ENCODE measurements at regions not wholly inside any gene's neighbourhood (a gene's known extent, or its start where the extent isn't known, plus 50 kb on each side); places are given as distances from the start of the nearest gene placed in this dataset.

GRCh38 chr3:166296179-166296783 is 459.1 kb upstream of the BCHE start:
- Histone ChIP-seq H3K36me3 (ENCODE audit: insufficient read depth, low read length) (no peaks in the 10 kb centered on the region), H3K27me3 (ENCODE audit: insufficient read depth, low read depth, low read length) (no peaks in the 10 kb centered on the region), H3K4me3 (ENCODE audit: low read length) (no peak overlapping the region), H2AFZ (ENCODE audit: low read depth, low read length) (no peak overlapping the region), H3K79me2 (replicated peaks; ENCODE audit: insufficient read depth, low read length) (no peaks in the 10 kb centered on the region), H3K4me2 (ENCODE audit: low read length) (no peak overlapping the region), H4K20me1 (ENCODE audit: insufficient read depth) (no peaks in the 10 kb centered on the region), H3K9me2 (ENCODE audit: insufficient read depth, low read length) (no peaks in the 10 kb centered on the region), H3F3A (ENCODE audit: insufficient read depth, low read length, poor library complexity, severe bottlenecking) (no peaks in the 10 kb centered on the region), H3K9ac (ENCODE audit: low read length) (no peak overlapping the region), H3K27ac (ENCODE audit: low read length) (no peak overlapping the region), H3K9me3 (ENCODE audit: low read length) (no peaks in the 10 kb centered on the region)
- TF ChIP-seq CTCF (IDR thresholded peaks at IDR 0.05; ENCODE audit: poor library complexity, severe bottlenecking) (no peak), POLR2AphosphoS5 (IDR thresholded peaks at IDR 0.05) (no peak), EP300 (conservative IDR thresholded peaks at IDR 0.05; ENCODE audit: poor library complexity, severe bottlenecking) (no peak), SMC3 (conservative IDR thresholded peaks at IDR 0.05; ENCODE audit: poor library complexity) (no peak), RAD21 (conservative IDR thresholded peaks at IDR 0.05) (no peak), TAF1 (IDR thresholded peaks at IDR 0.05; ENCODE audit: low read depth) (no peak), MXI1 (conservative IDR thresholded peaks at IDR 0.05; ENCODE audit: poor library complexity, severe bottlenecking) (no peak), REST (IDR thresholded peaks at IDR 0.05; ENCODE audit: borderline replicate concordance) (no peak), EZH2 (IDR thresholded peaks at IDR 0.05; ENCODE audit: borderline replicate concordance, insufficient read depth, low read length, poor library complexity, severe bottlenecking) (no peak)

GRCh38 chr3:166291186-166291955 is 454.1 kb upstream of the BCHE start:
- no peaks in the 10 kb centered on the region for H3K79me2 ChIP-seq (replicated peaks; ENCODE audit: insufficient read depth, low read length)

More at GRCh38 chr3:166291186-166291955, 454.1 kb upstream of the BCHE start:
- TF ChIP-seq SMC3 (conservative IDR thresholded peaks at IDR 0.05; ENCODE audit: poor library complexity) (no peak), TAF1 (IDR thresholded peaks at IDR 0.05; ENCODE audit: low read depth) (no peak), EP300 (conservative IDR thresholded peaks at IDR 0.05; ENCODE audit: poor library complexity, severe bottlenecking) (no peak), MXI1 (conservative IDR thresholded peaks at IDR 0.05; ENCODE audit: poor library complexity, severe bottlenecking) (no peak), REST (IDR thresholded peaks at IDR 0.05; ENCODE audit: borderline replicate concordance) (no peak)
- Histone ChIP-seq H2AFZ (ENCODE audit: low read depth, low read length) (no peak overlapping the region), H4K20me1 (ENCODE audit: insufficient read depth) (no peaks in the 10 kb centered on the region), H3F3A (ENCODE audit: insufficient read depth, low read length, poor library complexity, severe bottlenecking) (no peaks in the 10 kb centered on the region), H3K4me2 (ENCODE audit: low read length) (no peak overlapping the region), H3K36me3 (ENCODE audit: insufficient read depth, low read length) (no peaks in the 10 kb centered on the region), H3K9me2 (ENCODE audit: insufficient read depth, low read length) (no peaks in the 10 kb centered on the region), H3K27me3 (ENCODE audit: insufficient read depth, low read depth, low read length) (no peaks in the 10 kb centered on the region), H3K27ac (ENCODE audit: low read length) (no peak overlapping the region), H3K9ac (ENCODE audit: low read length) (no peak overlapping the region), H3K9me3 (ENCODE audit: low read length) (no peaks in the 10 kb centered on the region), H3K4me3 (ENCODE audit: low read length) (no peak overlapping the region)

Data from neural cell (in vitro differentiated cells).